ENCODE measurements at regions not wholly inside any gene's neighbourhood (a gene's known extent, or its start where the extent isn't known, plus 50 kb on each side); places are given as distances from the start of the nearest gene placed in this dataset.

- no peak for TF ChIP-seq CTCF (IDR thresholded peaks at IDR 0.05 in 4 of 5, conservative IDR thresholded peaks at IDR 0.05 in 1 of 5)
- no peak for TF ChIP-seq POLR2A (IDR thresholded peaks at IDR 0.05)
Measured at GRCh38 chr4:184932343-184932742, 85.9 kb upstream of the HELT start.

Data from gastrocnemius medialis (tissue), 4 donors.